ENCODE measurements at regions not wholly inside any gene's neighbourhood (a gene's known extent, or its start where the extent isn't known, plus 50 kb on each side); places are given as distances from the start of the nearest gene placed in this dataset.

DNA sequence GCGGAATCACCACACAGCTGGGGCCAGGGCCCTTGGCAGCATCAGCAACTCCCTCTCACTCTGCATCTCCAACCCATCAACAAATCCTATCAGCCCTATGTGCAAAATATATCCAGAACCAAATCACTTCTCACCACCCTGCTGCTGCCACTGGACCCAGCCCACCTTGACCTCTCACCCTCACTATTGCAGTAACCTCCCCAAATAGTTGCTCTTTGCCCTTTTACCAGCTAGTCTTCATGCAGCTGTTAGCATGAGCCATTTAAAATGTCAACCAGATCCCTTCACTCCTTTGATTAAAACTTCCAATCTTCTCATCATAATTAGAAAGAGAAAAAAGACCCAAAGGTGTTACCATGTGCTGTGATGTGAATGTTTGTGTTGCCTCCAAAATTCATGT, 155.7 kb upstream of the IRF2BP2 start:
- TF ChIP-seq, protein P1, sequence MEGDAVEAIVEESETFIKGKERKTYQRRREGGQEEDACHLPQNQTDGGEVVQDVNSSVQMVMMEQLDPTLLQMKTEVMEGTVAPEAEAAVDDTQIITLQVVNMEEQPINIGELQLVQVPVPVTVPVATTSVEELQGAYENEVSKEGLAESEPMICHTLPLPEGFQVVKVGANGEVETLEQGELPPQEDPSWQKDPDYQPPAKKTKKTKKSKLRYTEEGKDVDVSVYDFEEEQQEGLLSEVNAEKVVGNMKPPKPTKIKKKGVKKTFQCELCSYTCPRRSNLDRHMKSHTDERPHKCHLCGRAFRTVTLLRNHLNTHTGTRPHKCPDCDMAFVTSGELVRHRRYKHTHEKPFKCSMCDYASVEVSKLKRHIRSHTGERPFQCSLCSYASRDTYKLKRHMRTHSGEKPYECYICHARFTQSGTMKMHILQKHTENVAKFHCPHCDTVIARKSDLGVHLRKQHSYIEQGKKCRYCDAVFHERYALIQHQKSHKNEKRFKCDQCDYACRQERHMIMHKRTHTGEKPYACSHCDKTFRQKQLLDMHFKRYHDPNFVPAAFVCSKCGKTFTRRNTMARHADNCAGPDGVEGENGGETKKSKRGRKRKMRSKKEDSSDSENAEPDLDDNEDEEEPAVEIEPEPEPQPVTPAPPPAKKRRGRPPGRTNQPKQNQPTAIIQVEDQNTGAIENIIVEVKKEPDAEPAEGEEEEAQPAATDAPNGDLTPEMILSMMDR (conservative IDR thresholded peaks at IDR 0.05; ENCODE audit: low read length), result no peak
- TF ChIP-seq EZH2phosphoT487 (IDR thresholded peaks at IDR 0.05; ENCODE audit: borderline replicate concordance, low read depth, low read length), result no peak
- H3K4me1 ChIP-seq (ENCODE audit: insufficient read depth, low read length, poor library complexity, severe bottlenecking), result peaks cover 23% of the 10 kb centered on the region
- no TSS peak for BruUV-seq (replicated peaks)
- H3K27ac ChIP-seq (ENCODE audit: low read depth, low read length, poor library complexity, severe bottlenecking), result no peak overlapping the region
- CTCF ChIA-PET (ENCODE audit: unreplicated experiment), result no interaction called here
- H2AFZ ChIP-seq (ENCODE audit: low read length), result no peak overlapping the region
- no peak overlapping the region for H3K4me3 ChIP-seq (ENCODE audit: low read depth, low read length, poor library complexity, severe bottlenecking)
- no peaks in the 10 kb centered on the region for H3K9me2 ChIP-seq (ENCODE audit: insufficient read depth, low read length)
- no peaks in the 10 kb centered on the region for H3K36me3 ChIP-seq (ENCODE audit: insufficient read depth, low read length)
- no peaks in the 10 kb centered on the region for H3K9me3 ChIP-seq (ENCODE audit: low read length)
- DNase-seq (ENCODE audit: low spot score), result no peak
- intact Hi-C loops (cut with micrococcal nuclease; ENCODE audit: unreplicated experiment), result loop anchor here (2.0 kb wide), 1 partner anchor 213 kb away; no protein-coding TSS in a partner anchor
- POLR2A ChIA-PET, result interaction anchor here (0.6 to 0.7 kb wide), 2 partner anchors 9 to 80 kb away, joined by 3 read pairs; no protein-coding TSS in a partner anchor
- no peaks in the 10 kb centered on the region for H3K79me2 ChIP-seq (ENCODE audit: insufficient read depth, low read depth, low read length)
- H4K20me1 ChIP-seq (ENCODE audit: insufficient read depth, low read length), result no peaks in the 10 kb centered on the region
- H3K4me2 ChIP-seq (ENCODE audit: low read length), result no peak overlapping the region

DNA sequence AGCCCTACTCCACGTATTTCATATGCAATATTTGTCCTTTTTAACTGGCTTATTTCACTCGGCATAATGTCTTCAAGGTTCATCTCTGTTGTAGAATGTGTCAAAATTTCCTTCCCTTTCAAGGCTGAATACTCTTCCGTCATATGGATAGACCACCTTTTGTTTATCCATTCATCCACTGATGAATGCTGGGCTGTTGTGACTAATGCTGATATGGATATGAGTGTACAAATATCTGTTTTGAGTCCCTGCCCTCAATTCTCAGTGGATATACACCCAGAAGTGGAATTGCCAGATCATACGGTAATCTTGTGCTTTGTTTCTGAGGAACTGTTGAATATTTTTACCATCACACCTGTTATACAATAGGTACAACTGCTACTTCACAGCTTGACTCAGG, 155.2 kb upstream of the IRF2BP2 start:
- no peaks in the 10 kb centered on the region for H3K9me3 ChIP-seq (ENCODE audit: low read length)
- no peaks in the 10 kb centered on the region for H3K36me3 ChIP-seq (ENCODE audit: insufficient read depth, low read length)
- H3K9me2 ChIP-seq (ENCODE audit: insufficient read depth, low read length), result no peaks in the 10 kb centered on the region
- no peak overlapping the region for H3K4me3 ChIP-seq (ENCODE audit: low read depth, low read length, poor library complexity, severe bottlenecking)
- H3K4me2 ChIP-seq (ENCODE audit: low read length), result no peak overlapping the region
- TF ChIP-seq EZH2phosphoT487 (IDR thresholded peaks at IDR 0.05; ENCODE audit: borderline replicate concordance, low read depth, low read length), result no peak
- TF ChIP-seq, protein P1 (conservative IDR thresholded peaks at IDR 0.05; ENCODE audit: low read length), result no peak
- intact Hi-C loops (cut with micrococcal nuclease; ENCODE audit: unreplicated experiment), result loop anchor here (2.0 kb wide), 1 partner anchor 214 kb away; no protein-coding TSS in a partner anchor
- no peak overlapping the region for H3K27ac ChIP-seq (ENCODE audit: low read depth, low read length, poor library complexity, severe bottlenecking)
- no peak overlapping the region for H2AFZ ChIP-seq (ENCODE audit: low read length)
- CTCF ChIA-PET (ENCODE audit: unreplicated experiment), result no interaction called here
- no peak for DNase-seq (ENCODE audit: low spot score)
- POLR2A ChIA-PET, result interaction anchor here (0.7 kb wide), 1 partner anchor 80 kb away, joined by 3 read pairs; no protein-coding TSS in a partner anchor
- H3K79me2 ChIP-seq (ENCODE audit: insufficient read depth, low read depth, low read length), result no peaks in the 10 kb centered on the region
- H4K20me1 ChIP-seq (ENCODE audit: insufficient read depth, low read length), result no peaks in the 10 kb centered on the region
- peaks cover 28% of the 10 kb centered on the region for H3K4me1 ChIP-seq (ENCODE audit: insufficient read depth, low read length, poor library complexity, severe bottlenecking)
- BruUV-seq (replicated peaks), result no TSS peak

DNA sequence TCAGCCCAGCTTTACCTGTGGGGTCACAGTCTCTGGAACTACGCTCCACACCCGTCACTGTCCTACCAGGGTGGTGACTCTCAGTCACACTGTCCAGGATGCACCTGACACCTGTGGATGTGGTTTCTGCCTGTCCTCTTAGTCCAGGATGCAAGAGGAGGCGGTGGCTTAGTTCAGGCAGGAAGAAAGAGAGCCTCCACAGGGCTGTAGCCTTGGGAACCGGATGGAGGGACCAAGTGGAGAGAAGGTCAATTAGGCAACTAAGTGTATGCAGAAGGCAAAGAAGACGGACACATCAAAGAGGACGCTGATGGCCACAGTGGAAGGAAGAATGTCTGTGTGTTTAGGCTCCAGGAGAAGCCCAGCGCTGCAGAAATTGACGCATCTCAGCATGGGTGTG, 153.9 kb upstream of the IRF2BP2 start:
- Histone ChIP-seq H2AFZ (ENCODE audit: low read length) (no peak overlapping the region), H4K20me1 (ENCODE audit: insufficient read depth, low read length) (no peaks in the 10 kb centered on the region), H3K36me3 (ENCODE audit: insufficient read depth, low read length) (no peaks in the 10 kb centered on the region), H3K4me1 (ENCODE audit: insufficient read depth, low read length, poor library complexity, severe bottlenecking) (peaks cover 28% of the 10 kb centered on the region), H3K4me3 (ENCODE audit: low read depth, low read length, poor library complexity, severe bottlenecking) (no peak overlapping the region), H3K9me3 (ENCODE audit: low read length) (no peaks in the 10 kb centered on the region), H3K27ac (ENCODE audit: low read depth, low read length, poor library complexity, severe bottlenecking) (no peak overlapping the region), H3K4me2 (ENCODE audit: low read length) (peak overlapping the region; percentile 37), H3K9me2 (ENCODE audit: insufficient read depth, low read length) (no peaks in the 10 kb centered on the region), H3K79me2 (ENCODE audit: insufficient read depth, low read depth, low read length) (no peaks in the 10 kb centered on the region)
- intact Hi-C loops (cut with micrococcal nuclease; ENCODE audit: unreplicated experiment), result loop anchor here (2.0 kb wide), 1 partner anchor 215 kb away; no protein-coding TSS in a partner anchor
- no TSS peak for BruUV-seq (replicated peaks)
- TF ChIP-seq EZH2phosphoT487 (IDR thresholded peaks at IDR 0.05; ENCODE audit: borderline replicate concordance, low read depth, low read length), result no peak
- TF ChIP-seq, protein P1 (conservative IDR thresholded peaks at IDR 0.05; ENCODE audit: low read length), result no peak
- peak; percentile 54 for DNase-seq (ENCODE audit: low spot score)
- ChIA-PET POLR2A (interaction anchor here (0.5 to 2.7 kb wide), 6 partner anchors 9 to 318 kb away, joined by 3 to 12 read pairs (median 3); no protein-coding TSS in a partner anchor), CTCF (ENCODE audit: unreplicated experiment) (no interaction called here)

Measured in OCI-LY7 (cell line).